ENCODE measurements at regions not wholly inside any gene's neighbourhood (a gene's known extent, or its start where the extent isn't known, plus 50 kb on each side); places are given as distances from the start of the nearest gene placed in this dataset.

GRCh38 chr3:110925798-110926197 is 145.8 kb upstream of the NECTIN3 start:
- H2BK20ac ChIP-seq (ENCODE audit: low read depth, low read length, poor library complexity, severe bottlenecking) = no peak overlapping the region
- H3K4me1 ChIP-seq (ENCODE audit: insufficient read depth, low read length) = no peaks in the 10 kb centered on the region
- H2BK12ac ChIP-seq (ENCODE audit: insufficient read length, low read depth, low read length) = no peak overlapping the region
- TF ChIP-seq, protein P1, sequence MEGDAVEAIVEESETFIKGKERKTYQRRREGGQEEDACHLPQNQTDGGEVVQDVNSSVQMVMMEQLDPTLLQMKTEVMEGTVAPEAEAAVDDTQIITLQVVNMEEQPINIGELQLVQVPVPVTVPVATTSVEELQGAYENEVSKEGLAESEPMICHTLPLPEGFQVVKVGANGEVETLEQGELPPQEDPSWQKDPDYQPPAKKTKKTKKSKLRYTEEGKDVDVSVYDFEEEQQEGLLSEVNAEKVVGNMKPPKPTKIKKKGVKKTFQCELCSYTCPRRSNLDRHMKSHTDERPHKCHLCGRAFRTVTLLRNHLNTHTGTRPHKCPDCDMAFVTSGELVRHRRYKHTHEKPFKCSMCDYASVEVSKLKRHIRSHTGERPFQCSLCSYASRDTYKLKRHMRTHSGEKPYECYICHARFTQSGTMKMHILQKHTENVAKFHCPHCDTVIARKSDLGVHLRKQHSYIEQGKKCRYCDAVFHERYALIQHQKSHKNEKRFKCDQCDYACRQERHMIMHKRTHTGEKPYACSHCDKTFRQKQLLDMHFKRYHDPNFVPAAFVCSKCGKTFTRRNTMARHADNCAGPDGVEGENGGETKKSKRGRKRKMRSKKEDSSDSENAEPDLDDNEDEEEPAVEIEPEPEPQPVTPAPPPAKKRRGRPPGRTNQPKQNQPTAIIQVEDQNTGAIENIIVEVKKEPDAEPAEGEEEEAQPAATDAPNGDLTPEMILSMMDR (conservative IDR thresholded peaks at IDR 0.05) = no peak
- no peak overlapping the region for H3K4me2 ChIP-seq (ENCODE audit: insufficient read depth, insufficient read length, low read length)
- H3K14ac ChIP-seq (ENCODE audit: insufficient read depth, low read length) = no peak overlapping the region
- peaks cover 0 to 3% of the 10 kb centered on the region in 2 experiments; a peak in 2 of 4 replicates for H3K4me1 Mint-ChIP-seq
- no peak overlapping the region for H3K27ac Mint-ChIP-seq
- H3K27me3 Mint-ChIP-seq (ENCODE audit: low read depth) = no peaks in the 10 kb centered on the region
- no peaks in the 10 kb centered on the region for H4K20me1 ChIP-seq (ENCODE audit: control insufficient read depth, insufficient read depth, insufficient read length)
- no peaks in the 10 kb centered on the region for H3K23me2 ChIP-seq (ENCODE audit: insufficient read length, low read depth, low read length, poor library complexity, severe bottlenecking)
- H2BK5ac ChIP-seq (ENCODE audit: insufficient read length, low read length) = no peak overlapping the region
- no peak overlapping the region for H4K91ac ChIP-seq (ENCODE audit: insufficient read length, low read depth, low read length)
- no peak overlapping the region for H2BK15ac ChIP-seq (ENCODE audit: low read depth, low read length)
- no peak overlapping the region for H3K4ac ChIP-seq (ENCODE audit: low read depth, low read length)
- no peaks in the 10 kb centered on the region; a peak in 1 of 5 replicates for H3K9me3 Mint-ChIP-seq
- no CpG with 5 or more reads among the region's 4 CpGs for WGBS (ENCODE audit: extremely low coverage, insufficient read length, low lambda C conversion rate)
- H3K9ac ChIP-seq (ENCODE audit: extremely low read depth, insufficient read length, low read length) = no peak overlapping the region
- H3K23ac ChIP-seq (ENCODE audit: insufficient read length, low read depth, low read length) = no peak overlapping the region
- H3K18ac ChIP-seq (ENCODE audit: insufficient read length, low read depth, low read length) = no peak overlapping the region
- H3K79me2 ChIP-seq (ENCODE audit: insufficient read depth, low read length) = no peaks in the 10 kb centered on the region; the same call in 1 of the 2 replicates
- no peaks in the 10 kb centered on the region for H3K9me3 ChIP-seq (ENCODE audit: control insufficient read depth, low read depth, low read length)
- H3K56ac ChIP-seq (ENCODE audit: insufficient read length, low read depth, low read length) = no peak overlapping the region
- no peaks in the 10 kb centered on the region for H3K79me1 ChIP-seq (ENCODE audit: insufficient read depth, low read depth, low read length, poor library complexity, severe bottlenecking)
- DNase-seq = no peak
- H3K36me3 Mint-ChIP-seq (ENCODE audit: insufficient read depth in 1 of 3, low read depth in 3 of 3) = peaks cover 0 to 7% (median 0%) of the 10 kb centered on the region in 3 experiments; a peak in 2 of 7 replicates
- no peak overlapping the region for H2AK5ac ChIP-seq (ENCODE audit: insufficient read length, low read length)
- no peak overlapping the region for H4K8ac ChIP-seq (replicated peaks; ENCODE audit: insufficient read length, low read depth, low read length)
- H4K5ac ChIP-seq (ENCODE audit: insufficient read length, low read depth, low read length) = no peak overlapping the region
- no peak overlapping the region for H3K27ac ChIP-seq (ENCODE audit: insufficient read length, low read depth, low read length)
- no peaks in the 10 kb centered on the region for H3K27me3 ChIP-seq (ENCODE audit: insufficient read depth, low read length)
- H2BK120ac ChIP-seq (ENCODE audit: low read depth, low read length, poor library complexity, severe bottlenecking) = no peak overlapping the region
- no peak overlapping the region for H3K4me3 Mint-ChIP-seq
- H2AFZ ChIP-seq (ENCODE audit: low read length) = no peak overlapping the region
- H3T11ph ChIP-seq (ENCODE audit: low read length) = no peak overlapping the region

Data from H9 (cell line).